PC-9 (cell line): ENCODE measurements at regions not wholly inside any gene's neighbourhood (a gene's known extent, or its start where the extent isn't known, plus 50 kb on each side); places are given as distances from the start of the nearest gene placed in this dataset.

Experiments
- BruUV-seq: library from RNA; stranded (reverse); fragments of 400-500 nt; replicated peaks from 2 replicates; lab custom pipeline; 2021; lab: Mats Ljungman, UMichigan
- CTCF ChIA-PET: fragments of 300-600 bp; sonication (Branson Sonifier 250); formaldehyde crosslinking; loops from one replicate; lab custom pipeline; 2022; ENCODE audit warnings: antibody characterized with exemption; lab: Charles Lee
- POLR2A ChIA-PET: fragments of 300-600 bp; sonication (Branson Sonifier 250); formaldehyde crosslinking; loops from one replicate; lab custom pipeline; 2022; ENCODE audit warnings: antibody characterized with exemption; ENCODE audit not compliant: unreplicated experiment; lab: Charles Lee
- DNase-seq, 2 experiments: peaks; one replicate each; pipeline versions ENCODE4 v3.0.0 to v3.0.0-alpha.2; 2015 to 2022; ENCODE audit warnings: mixed read lengths in 1 of 2
- H2AFZ ChIP-seq: fragments of 200-600 bp; sonication (generic); 2 replicates; pipeline ENCODE4 v1.8.1; 2017; ENCODE audit warnings: antibody characterized with exemption
- H3F3A ChIP-seq: fragments of 200-600 bp; sonication (generic); 2 replicates; pipeline ENCODE4 v1.8.1; 2017; ENCODE audit warnings: antibody characterized with exemption, mild to moderate bottlenecking, low read depth; ENCODE audit not compliant: insufficient read depth
- H3K27ac ChIP-seq: fragments of 200-600 bp; sonication (generic); 2 replicates; pipeline ENCODE4 v1.6.1; 2016; ENCODE audit warnings: mixed run types
- H3K27me3 ChIP-seq: fragments of 200-600 bp; sonication (generic); 2 replicates; pipeline ENCODE4 v1.6.1; 2016; ENCODE audit warnings: low read depth, mixed run types; ENCODE audit not compliant: insufficient read depth
- H3K36me3 ChIP-seq: fragments of 200-600 bp; sonication (generic); 2 replicates; pipeline ENCODE4 v1.6.1; 2016; ENCODE audit warnings: low read depth, mixed run types
- H3K4me1 ChIP-seq: fragments of 200-600 bp; sonication (generic); replicated peaks from 2 replicates; pipeline ENCODE4 v1.6.1; 2016; ENCODE audit warnings: mixed run types; ENCODE audit not compliant: insufficient read depth
- H3K4me2 ChIP-seq: fragments of 200-600 bp; sonication (generic); 2 replicates; pipeline ENCODE4 v1.6.1; 2017; ENCODE audit warnings: mixed run types
- H3K4me3 ChIP-seq: fragments of 200-600 bp; sonication (generic); 2 replicates; pipeline ENCODE4 v1.6.1; 2016; ENCODE audit warnings: mixed run types
- H3K79me2 ChIP-seq: fragments of 200-600 bp; sonication (generic); 2 replicates; pipeline ENCODE4 v1.6.1; 2017; ENCODE audit warnings: low read depth, mixed run types
- H3K9me2 ChIP-seq: fragments of 200-600 bp; sonication (generic); 2 replicates; pipeline ENCODE4 v1.8.1; 2017; ENCODE audit warnings: mild to moderate bottlenecking; ENCODE audit not compliant: insufficient read depth
- H3K9me3 ChIP-seq: fragments of 200-600 bp; sonication (generic); 2 replicates; pipeline ENCODE4 v1.8.1; 2016; ENCODE audit warnings: low read depth; ENCODE audit not compliant: insufficient read depth
- H4K20me1 ChIP-seq: fragments of 200-600 bp; sonication (generic); 2 replicates; pipeline ENCODE4 v1.8.1; 2017; ENCODE audit not compliant: insufficient read depth
- EZH2 ChIP-seq: fragments of 200-600 bp; sonication (generic); IDR thresholded peaks from 2 replicates; pipeline ENCODE4 v1.8.0; 2017; ENCODE audit warnings: antibody characterized with exemption, low read depth
- intact Hi-C: fragments of 100-400 bp; cut with micrococcal nuclease; formaldehyde crosslinking; loops from one replicate; pipeline ENCODE4 v1.10.0; 2022; ENCODE audit not compliant: unreplicated experiment
- TF ChIP-seq, protein P1 (sequence below): fragments of 200-600 bp; sonication (generic); conservative IDR thresholded peaks from 2 replicates; pipeline ENCODE4 v1.6.1; 2017; ENCODE audit warnings: mixed run types, antibody characterized with exemption, mild to moderate bottlenecking, moderate library complexity

DNA sequence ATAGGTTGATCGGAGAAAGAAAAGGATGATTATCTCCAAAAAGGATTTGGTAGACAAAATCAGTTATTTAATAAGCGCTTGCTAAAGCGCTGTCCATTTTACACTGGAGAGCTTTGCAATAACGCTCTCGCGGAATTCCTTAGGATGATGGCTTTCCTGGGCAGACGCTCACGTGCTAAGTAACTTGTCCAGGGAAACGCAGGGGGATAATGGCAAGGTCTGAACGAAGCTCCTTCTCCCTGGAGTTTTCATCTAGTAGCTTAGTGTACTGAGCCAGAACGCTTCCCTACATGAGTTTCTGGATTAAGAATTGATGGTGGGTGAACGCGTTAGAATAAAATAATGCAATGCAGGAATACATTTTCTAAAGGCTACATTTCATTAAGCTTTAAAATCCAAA is 739.5 kb upstream of the SALL3 start:
- Histone ChIP-seq H3K79me2 (no peaks in the 10 kb centered on the region), H3K4me2 (no peak overlapping the region), H3K27ac (no peak overlapping the region), H3K4me3 (no peak overlapping the region), H3K9me2 (no peaks in the 10 kb centered on the region), H2AFZ (no peak overlapping the region), H3K36me3 (no peaks in the 10 kb centered on the region), H3K4me1 (no peaks in the 10 kb centered on the region), H3K27me3 (peaks cover 41% of the 10 kb centered on the region), H3F3A (no peaks in the 10 kb centered on the region), H3K9me3 (no peaks in the 10 kb centered on the region), H4K20me1 (no peaks in the 10 kb centered on the region)
- no peak for TF ChIP-seq EZH2
- TF ChIP-seq, protein P1, sequence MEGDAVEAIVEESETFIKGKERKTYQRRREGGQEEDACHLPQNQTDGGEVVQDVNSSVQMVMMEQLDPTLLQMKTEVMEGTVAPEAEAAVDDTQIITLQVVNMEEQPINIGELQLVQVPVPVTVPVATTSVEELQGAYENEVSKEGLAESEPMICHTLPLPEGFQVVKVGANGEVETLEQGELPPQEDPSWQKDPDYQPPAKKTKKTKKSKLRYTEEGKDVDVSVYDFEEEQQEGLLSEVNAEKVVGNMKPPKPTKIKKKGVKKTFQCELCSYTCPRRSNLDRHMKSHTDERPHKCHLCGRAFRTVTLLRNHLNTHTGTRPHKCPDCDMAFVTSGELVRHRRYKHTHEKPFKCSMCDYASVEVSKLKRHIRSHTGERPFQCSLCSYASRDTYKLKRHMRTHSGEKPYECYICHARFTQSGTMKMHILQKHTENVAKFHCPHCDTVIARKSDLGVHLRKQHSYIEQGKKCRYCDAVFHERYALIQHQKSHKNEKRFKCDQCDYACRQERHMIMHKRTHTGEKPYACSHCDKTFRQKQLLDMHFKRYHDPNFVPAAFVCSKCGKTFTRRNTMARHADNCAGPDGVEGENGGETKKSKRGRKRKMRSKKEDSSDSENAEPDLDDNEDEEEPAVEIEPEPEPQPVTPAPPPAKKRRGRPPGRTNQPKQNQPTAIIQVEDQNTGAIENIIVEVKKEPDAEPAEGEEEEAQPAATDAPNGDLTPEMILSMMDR, result no peak
- ChIA-PET CTCF (no interaction called here), POLR2A (no interaction called here)
- BruUV-seq, result no TSS peak
- intact Hi-C loops, result no loop called here
- no peak for DNase-seq

DNA sequence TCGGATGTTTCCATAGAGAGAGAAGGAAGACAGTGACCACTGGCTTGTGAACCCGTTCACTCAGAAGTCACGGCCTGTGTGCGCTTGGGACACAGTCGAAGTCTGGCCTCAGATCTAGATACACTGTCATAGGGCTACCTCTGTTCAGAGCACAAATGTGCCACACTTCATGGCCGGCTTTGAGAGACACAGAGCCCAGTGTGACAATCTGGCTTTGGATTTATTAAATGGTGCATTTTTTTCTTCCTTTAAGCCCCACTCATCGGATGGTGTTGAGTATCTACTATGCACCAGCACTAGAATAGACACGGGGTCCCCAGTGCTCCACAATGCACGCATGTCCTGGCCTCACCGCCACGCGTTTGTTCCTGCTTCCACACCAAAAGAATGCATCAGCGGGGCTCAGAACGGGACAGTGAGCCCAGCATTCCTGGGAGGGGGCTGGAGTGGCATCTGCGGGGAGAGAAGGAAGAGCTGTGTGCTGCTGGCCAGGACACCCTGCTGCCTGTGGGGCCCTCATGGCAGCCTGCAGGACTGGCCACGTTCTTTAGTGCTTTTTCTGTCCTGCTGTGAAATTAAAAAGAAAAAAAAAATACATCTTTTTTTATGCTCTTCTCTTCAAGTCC is 738.9 kb upstream of the SALL3 start:
- Histone ChIP-seq H3K27me3 (peaks cover 47% of the 10 kb centered on the region), H3K4me3 (no peak overlapping the region), H3K79me2 (no peaks in the 10 kb centered on the region), H3K4me2 (no peak overlapping the region), H3K9me3 (no peaks in the 10 kb centered on the region), H3K4me1 (no peaks in the 10 kb centered on the region), H3K27ac (no peak overlapping the region), H3K9me2 (no peaks in the 10 kb centered on the region), H4K20me1 (no peaks in the 10 kb centered on the region), H3F3A (no peaks in the 10 kb centered on the region), H3K36me3 (no peaks in the 10 kb centered on the region), H2AFZ (no peak overlapping the region)
- POLR2A ChIA-PET, result no interaction called here
- intact Hi-C loops, result no loop called here
- no peak for DNase-seq
- no peak for TF ChIP-seq EZH2
- TF ChIP-seq, protein P1, result no peak
- CTCF ChIA-PET, result no interaction called here
- BruUV-seq, result no TSS peak

DNA sequence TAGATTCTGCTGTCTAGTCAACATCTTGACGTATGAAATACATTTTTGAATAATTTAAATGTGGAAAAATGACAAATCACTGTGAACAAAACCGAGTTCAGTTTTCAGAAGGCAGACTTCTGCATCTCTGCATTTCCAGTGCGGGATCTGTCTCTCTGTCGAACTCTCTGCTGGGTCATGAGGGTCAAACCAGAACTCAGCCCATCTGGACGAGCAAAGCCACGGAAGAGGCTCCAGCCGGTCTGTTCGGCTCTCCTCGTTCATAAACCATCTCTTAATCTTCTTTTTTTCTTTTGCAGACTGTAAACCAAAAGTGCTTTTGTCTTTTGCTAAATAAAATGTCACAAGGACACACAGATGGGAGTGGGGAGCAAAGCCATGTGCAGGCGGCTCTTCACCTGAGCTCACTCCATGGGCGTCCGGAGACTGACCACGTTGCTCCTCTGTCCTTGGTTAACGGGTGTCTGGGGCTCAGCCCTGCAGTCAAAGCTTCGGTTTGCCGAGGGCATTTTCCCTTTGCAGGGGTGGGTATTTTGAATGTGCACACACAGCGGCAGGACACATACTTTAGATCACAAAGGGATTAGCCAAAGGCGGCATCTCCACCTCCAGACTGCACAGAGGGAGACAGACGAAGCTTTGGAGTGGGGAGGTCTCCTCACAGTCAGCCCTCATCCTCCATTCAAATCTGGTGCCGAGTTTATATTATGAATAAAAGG is 737.9 kb upstream of the SALL3 start:
- H3K4me3 ChIP-seq, result no peak overlapping the region
- H3K4me1 ChIP-seq, result no peaks in the 10 kb centered on the region
- H3K9me2 ChIP-seq, result no peaks in the 10 kb centered on the region
- BruUV-seq, result no TSS peak
- no peaks in the 10 kb centered on the region for H3K79me2 ChIP-seq
- intact Hi-C loops, result no loop called here
- ChIA-PET CTCF (no interaction called here), POLR2A (no interaction called here)
- no peaks in the 10 kb centered on the region for H3F3A ChIP-seq
- H3K9me3 ChIP-seq, result no peaks in the 10 kb centered on the region
- H3K4me2 ChIP-seq, result no peak overlapping the region
- H4K20me1 ChIP-seq, result no peaks in the 10 kb centered on the region
- H3K27ac ChIP-seq, result no peak overlapping the region
- no peaks in the 10 kb centered on the region for H3K36me3 ChIP-seq
- no peak overlapping the region for H2AFZ ChIP-seq
- H3K27me3 ChIP-seq, result peaks cover 57% of the 10 kb centered on the region
- no peak for DNase-seq
- TF ChIP-seq EZH2, result no peak
- TF ChIP-seq, protein P1, result no peak
